Neural progenitor cell (in vitro differentiated cells): ENCODE measurements at regions not wholly inside any gene's neighbourhood (a gene's known extent, or its start where the extent isn't known, plus 50 kb on each side); places are given as distances from the start of the nearest gene placed in this dataset.
"Not testable (repeated sequence)": the region's sequence is repeated elsewhere in the genome, so short reads cannot be mapped to it uniquely, and the experiment has no call there.

ENCODE experiments used
- EZH2 ChIP-seq: fragments of 200-600 bp; sonication (generic); IDR thresholded peaks from 2 replicates; pipeline ENCODE4 v1.6.1; 2017; ENCODE audit warnings: antibody characterized with exemption, mild to moderate bottlenecking, moderate library complexity
- TF ChIP-seq, protein P1 (sequence below): fragments of 200-600 bp; sonication (generic); IDR thresholded peaks from 2 replicates; pipeline ENCODE4 v1.5.1; 2017; ENCODE audit warnings: antibody characterized with exemption, mild to moderate bottlenecking

DNA sequence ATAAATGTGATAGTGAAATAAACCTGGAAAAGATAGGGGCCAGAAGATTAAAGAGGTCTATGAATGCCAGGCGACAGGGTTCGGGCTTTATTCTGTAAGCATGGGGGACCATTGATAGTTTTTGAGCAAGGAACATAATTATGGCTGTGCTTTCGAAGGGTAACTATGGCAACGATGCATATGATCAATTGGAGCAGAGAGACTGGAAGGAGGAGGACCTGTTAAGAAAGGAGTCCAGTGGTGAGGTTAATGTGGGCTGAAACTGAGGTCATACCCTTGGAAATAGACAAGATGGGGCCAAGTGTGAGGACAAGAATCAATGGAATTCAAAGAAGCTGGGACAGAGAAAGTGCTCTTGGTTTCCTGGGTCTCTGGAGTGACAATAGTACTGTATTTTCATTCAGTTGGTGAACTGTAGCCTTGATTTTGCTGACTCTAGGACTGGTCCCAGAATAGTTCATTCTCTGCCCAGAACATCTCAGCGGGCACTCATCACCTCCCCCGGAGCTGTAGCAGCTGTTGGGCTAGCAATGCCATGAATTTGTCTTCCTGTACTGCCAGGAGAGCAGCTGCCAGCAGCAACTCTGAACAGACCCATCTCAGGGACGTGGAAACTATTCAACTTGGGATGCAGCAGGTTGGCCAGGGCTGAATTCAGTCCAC is 108.4 kb downstream of the SRGAP2 start:
- TF ChIP-seq, protein P1, sequence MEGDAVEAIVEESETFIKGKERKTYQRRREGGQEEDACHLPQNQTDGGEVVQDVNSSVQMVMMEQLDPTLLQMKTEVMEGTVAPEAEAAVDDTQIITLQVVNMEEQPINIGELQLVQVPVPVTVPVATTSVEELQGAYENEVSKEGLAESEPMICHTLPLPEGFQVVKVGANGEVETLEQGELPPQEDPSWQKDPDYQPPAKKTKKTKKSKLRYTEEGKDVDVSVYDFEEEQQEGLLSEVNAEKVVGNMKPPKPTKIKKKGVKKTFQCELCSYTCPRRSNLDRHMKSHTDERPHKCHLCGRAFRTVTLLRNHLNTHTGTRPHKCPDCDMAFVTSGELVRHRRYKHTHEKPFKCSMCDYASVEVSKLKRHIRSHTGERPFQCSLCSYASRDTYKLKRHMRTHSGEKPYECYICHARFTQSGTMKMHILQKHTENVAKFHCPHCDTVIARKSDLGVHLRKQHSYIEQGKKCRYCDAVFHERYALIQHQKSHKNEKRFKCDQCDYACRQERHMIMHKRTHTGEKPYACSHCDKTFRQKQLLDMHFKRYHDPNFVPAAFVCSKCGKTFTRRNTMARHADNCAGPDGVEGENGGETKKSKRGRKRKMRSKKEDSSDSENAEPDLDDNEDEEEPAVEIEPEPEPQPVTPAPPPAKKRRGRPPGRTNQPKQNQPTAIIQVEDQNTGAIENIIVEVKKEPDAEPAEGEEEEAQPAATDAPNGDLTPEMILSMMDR = not testable (repeated sequence)
- not testable (repeated sequence) for TF ChIP-seq EZH2
